ENCODE measurements at regions not wholly inside any gene's neighbourhood (a gene's known extent, or its start where the extent isn't known, plus 50 kb on each side); places are given as distances from the start of the nearest gene placed in this dataset.

DNA sequence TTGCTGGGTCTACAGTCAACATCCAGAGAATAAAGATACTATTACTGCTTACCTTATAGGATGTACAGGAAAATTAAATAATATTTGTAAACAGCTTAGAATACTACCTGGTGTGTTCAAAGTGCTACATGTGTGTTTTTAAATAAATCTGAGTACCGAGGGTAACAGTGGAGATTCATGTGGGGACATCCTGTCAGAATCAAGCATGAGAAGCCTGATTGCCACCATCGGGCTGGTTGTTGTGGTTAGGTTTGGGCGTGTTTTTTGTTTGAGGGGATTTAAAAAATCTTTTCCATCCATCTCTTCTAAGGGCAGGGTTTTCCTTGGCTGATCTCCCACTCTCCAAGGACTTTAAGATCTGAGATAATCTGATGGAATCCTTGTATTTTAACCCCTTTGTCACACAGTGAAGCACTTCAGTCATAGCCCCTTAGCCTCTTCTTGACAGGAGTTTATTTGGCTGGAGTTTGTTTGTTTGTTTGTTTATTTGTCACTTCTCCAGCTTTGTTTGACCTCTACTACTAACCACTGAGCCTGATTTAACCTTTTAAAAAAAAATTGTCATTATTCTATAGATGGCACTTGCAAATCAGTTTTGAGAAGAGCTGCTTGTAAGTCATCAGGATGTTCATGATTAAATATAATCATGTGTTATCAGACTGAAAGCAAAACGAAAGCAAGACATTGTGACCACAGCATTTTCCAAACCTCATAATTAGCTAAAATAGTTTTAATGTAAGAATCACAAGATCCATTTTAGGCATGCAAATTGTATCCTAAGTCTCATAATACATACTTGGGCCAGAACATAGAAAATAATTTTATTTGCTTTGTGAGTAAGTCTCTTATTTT lies 72.8 kb upstream of the RARB start:
- no peak for DNase-seq (ENCODE audit: low spot score)

DNA sequence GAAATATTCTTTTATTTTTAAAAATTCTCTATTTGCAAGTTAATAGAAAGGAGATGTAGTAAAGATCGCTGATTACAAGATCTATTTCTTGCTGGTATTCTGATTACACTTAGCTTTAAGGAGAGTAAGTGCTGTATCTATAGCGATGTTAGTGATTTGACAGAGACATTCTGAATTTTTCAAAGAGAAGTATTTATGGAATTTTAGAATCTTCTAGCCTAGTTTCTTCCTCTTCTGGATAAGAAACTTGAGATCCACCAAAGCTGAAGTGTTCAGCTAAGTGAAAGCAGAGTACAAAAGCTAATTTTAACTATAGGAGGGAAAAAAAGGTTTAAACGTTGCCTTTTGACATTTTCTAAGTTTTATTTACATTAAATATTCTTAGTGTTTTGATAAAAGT lies 72.1 kb upstream of the RARB start:
- DNase-seq (ENCODE audit: low spot score) = no peak

DNA sequence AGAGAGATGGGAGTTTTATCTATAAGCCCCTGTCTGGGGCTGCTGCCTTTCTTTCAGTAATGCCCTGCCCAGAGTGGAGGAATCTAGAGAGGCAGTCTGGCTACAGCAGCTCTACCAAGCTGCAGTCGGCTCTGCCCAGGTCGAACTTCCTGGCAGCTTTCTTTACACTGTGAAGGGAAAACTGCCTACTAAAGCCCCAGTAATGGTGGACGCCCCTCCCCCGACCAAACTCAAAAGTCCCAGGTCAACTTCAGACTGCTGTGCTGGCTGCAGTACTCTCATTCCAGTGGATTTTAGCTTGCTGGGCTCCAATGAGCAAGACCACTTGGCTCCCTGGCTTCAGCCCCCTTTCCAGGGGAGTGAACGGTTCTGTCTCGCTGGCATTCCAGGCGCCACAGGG lies 65.9 kb upstream of the RARB start:
- DNase-seq (ENCODE audit: low spot score) = no peak

DNA sequence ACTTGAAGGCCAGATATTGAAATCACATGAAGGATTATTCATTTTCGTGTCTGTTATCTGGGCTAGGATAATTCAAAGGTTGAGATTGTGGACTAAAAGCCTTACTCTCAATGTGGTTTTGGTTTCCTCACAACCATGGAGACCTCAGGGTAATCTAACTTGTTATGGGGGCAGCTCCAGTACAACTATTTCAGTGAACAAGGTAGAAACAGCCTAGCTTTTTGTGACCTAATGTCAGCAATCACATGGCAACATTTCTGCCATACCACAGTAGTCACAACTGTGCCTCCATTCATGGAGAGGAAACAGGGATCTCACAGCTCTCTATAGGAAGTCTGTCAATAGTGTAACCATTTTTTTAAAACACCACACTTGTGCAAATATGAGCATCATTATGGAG lies 62.4 kb upstream of the RARB start:
- DNase-seq (ENCODE audit: low spot score) = no peak

DNA sequence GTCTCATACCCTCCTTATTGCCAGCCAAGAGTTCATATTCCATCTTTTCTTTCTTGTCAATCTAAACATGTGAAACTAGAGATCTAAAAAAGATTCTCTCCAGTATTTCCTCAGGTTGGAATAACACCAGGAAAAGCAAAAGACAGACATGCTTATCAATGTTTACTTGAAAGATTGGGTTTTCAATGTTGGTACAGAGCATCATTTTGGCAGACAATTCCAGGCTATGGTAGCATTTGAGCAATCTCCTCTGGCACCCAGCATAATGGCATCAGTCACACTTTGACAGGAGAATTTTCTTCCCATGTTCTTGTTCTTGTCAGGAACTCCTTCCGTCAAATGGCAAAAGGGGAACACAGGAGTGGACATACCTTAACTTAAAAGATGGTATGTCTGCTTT lies 61.0 kb upstream of the RARB start:
- DNase-seq (ENCODE audit: low spot score) = no peak

DNA sequence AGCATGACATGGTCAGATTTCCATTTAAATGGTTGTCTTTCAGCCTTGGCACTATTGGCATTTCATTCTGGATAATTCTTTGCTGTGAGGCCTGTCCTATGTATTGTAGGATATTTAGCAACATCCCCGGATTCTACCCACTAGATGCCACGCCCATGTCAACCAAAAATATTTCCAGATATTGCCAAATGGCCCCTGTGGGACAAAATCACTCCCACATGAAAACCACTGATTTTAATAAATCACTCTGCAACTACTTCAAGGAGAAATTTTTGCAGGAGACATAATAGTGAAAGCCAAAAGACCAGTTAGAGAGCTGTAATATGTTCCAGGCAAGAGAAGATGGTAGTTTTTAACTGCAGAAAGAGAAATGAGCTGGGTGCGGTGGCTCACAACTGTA lies 55.9 kb upstream of the RARB start:
- DNase-seq (ENCODE audit: low spot score) = no peak

DNA sequence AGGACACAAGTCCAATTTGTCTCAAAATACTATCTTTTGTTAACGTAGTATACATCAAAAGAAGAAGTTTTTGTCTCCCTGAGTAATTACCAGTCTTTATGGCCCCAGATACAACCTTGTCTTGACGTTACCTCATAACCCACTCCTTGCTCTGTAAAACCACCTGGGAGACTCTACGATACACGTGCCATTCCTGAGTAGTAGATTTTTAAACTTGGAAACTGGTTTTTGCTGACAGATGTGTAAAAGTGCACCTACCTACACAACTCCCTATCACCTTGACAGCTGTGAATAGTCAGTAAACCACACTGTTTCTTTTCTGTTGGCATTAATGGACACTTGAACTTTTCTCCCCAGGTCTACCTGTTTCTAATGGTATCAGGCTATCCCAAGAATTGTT lies 51.7 kb upstream of the RARB start:
- DNase-seq (ENCODE audit: low spot score) = no peak

DNA sequence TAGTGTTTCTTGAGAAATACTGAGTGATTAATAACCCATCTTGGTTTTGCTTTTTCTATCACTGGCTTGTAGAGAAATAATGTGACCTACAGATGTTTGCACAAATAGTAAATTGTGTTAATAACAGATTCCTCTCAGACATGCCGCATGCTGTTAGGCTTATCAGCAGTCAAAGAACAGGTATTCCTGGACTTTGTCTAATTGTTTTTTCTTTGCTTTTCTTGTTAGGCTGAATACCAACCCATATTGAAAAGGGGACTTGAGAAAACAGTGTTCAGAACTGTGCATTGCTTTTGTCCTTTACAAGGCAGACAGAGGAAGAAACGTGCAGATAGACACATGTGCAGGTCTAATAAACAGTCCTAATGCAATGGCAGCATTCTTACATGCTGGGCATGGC lies 51.0 kb upstream of the RARB start:
- no peak for DNase-seq (ENCODE audit: low spot score)
